SJSA1 (cell line): ENCODE measurements at regions not wholly inside any gene's neighbourhood (a gene's known extent, or its start where the extent isn't known, plus 50 kb on each side); places are given as distances from the start of the nearest gene placed in this dataset.

ENCODE experiments used
- DNase-seq, 2 experiments: peaks; one replicate each; pipeline ENCODE4 v3.0.0-alpha.2; 2015 to 2020; ENCODE audit warnings: low spot score in 2 of 2, low read depth in 1 of 2
- H3K27ac ChIP-seq: fragments of 250-450 bp; sonication (Bioruptor Pico); 2 replicates; pipeline ENCODE4 v1.5.1; 2020; ENCODE audit warnings: mild to moderate bottlenecking, moderate library complexity
- H3K27me3 ChIP-seq: fragments of 250-450 bp; sonication (Bioruptor Pico); replicated peaks from 2 replicates; pipeline ENCODE4 v1.5.1; 2020; ENCODE audit warnings: mild to moderate bottlenecking, moderate library complexity
- H3K36me3 ChIP-seq: fragments of 250-450 bp; sonication (Bioruptor Pico); 2 replicates; pipeline ENCODE4 v1.5.1; 2020; ENCODE audit warnings: mild to moderate bottlenecking
- H3K4me1 ChIP-seq: fragments of 250-450 bp; sonication (Bioruptor Pico); replicated peaks from 2 replicates; pipeline ENCODE4 v1.6.1; 2021; ENCODE audit warnings: mild to moderate bottlenecking
- H3K4me3 ChIP-seq: fragments of 250-450 bp; sonication (Bioruptor Pico); 2 replicates; pipeline ENCODE4 v1.5.1; 2020; ENCODE audit warnings: mild to moderate bottlenecking
- H3K9me3 ChIP-seq: fragments of 250-450 bp; sonication (Bioruptor Pico); replicated peaks from 2 replicates; pipeline ENCODE4 v1.5.1; 2020; ENCODE audit warnings: mild to moderate bottlenecking

GRCh38 chr15:46293550-46293949 is 658.7 kb downstream of the SQOR start:
- DNase-seq = no peak
- H3K9me3 ChIP-seq = no peaks in the 10 kb centered on the region

GRCh38 chr15:46296002-46296401 is 661.2 kb downstream of the SQOR start:
- DNase-seq = no peak
- no peak overlapping the region for H3K4me3 ChIP-seq
- no peaks in the 10 kb centered on the region for H3K36me3 ChIP-seq
- no peaks in the 10 kb centered on the region for H3K4me1 ChIP-seq
- H3K27me3 ChIP-seq = no peaks in the 10 kb centered on the region
- no peaks in the 10 kb centered on the region for H3K9me3 ChIP-seq
- H3K27ac ChIP-seq = no peak overlapping the region

More at GRCh38 chr15:46293550-46293949, 658.7 kb downstream of the SQOR start:
- Histone ChIP-seq H3K36me3 (no peaks in the 10 kb centered on the region), H3K4me3 (no peak overlapping the region), H3K27ac (no peak overlapping the region), H3K4me1 (no peaks in the 10 kb centered on the region), H3K27me3 (no peaks in the 10 kb centered on the region)

- no peak for DNase-seq
- H3K4me3 ChIP-seq = no peak overlapping the region
- no peaks in the 10 kb centered on the region for H3K36me3 ChIP-seq
- H3K4me1 ChIP-seq = no peaks in the 10 kb centered on the region
- no peak overlapping the region for H3K27ac ChIP-seq
- no peaks in the 10 kb centered on the region for H3K27me3 ChIP-seq
- H3K9me3 ChIP-seq = no peaks in the 10 kb centered on the region
Measured at GRCh38 chr15:46296797-46297196, 662.0 kb downstream of the SQOR start.

GRCh38 chr15:46297766-46298165 is 662.9 kb downstream of the SQOR start:
- Histone ChIP-seq H3K27me3 (no peaks in the 10 kb centered on the region), H3K4me3 (no peak overlapping the region), H3K9me3 (no peaks in the 10 kb centered on the region), H3K27ac (no peak overlapping the region), H3K4me1 (no peaks in the 10 kb centered on the region), H3K36me3 (no peaks in the 10 kb centered on the region)
- no peak for DNase-seq

- Histone ChIP-seq H3K36me3 (no peaks in the 10 kb centered on the region), H3K9me3 (no peaks in the 10 kb centered on the region), H3K4me1 (no peaks in the 10 kb centered on the region), H3K27me3 (no peaks in the 10 kb centered on the region), H3K27ac (no peak overlapping the region), H3K4me3 (no peak overlapping the region)
- DNase-seq = no peak
Measured at GRCh38 chr15:46300716-46301115, 665.9 kb downstream of the SQOR start.

- H3K27me3 ChIP-seq = no peaks in the 10 kb centered on the region
- H3K4me1 ChIP-seq = no peaks in the 10 kb centered on the region
- no peaks in the 10 kb centered on the region for H3K9me3 ChIP-seq
- H3K27ac ChIP-seq = no peak overlapping the region
- no peak overlapping the region for H3K4me3 ChIP-seq
- H3K36me3 ChIP-seq = no peaks in the 10 kb centered on the region
- no peak for DNase-seq
Measured at GRCh38 chr15:46301291-46301690, 666.5 kb downstream of the SQOR start.

- H3K4me3 ChIP-seq = no peak overlapping the region
- no peaks in the 10 kb centered on the region for H3K36me3 ChIP-seq
- H3K9me3 ChIP-seq = no peaks in the 10 kb centered on the region
- DNase-seq = no peak
- H3K4me1 ChIP-seq = no peaks in the 10 kb centered on the region
- no peak overlapping the region for H3K27ac ChIP-seq
- no peaks in the 10 kb centered on the region for H3K27me3 ChIP-seq
Measured at GRCh38 chr15:46301826-46302225, 667.0 kb downstream of the SQOR start.

- no peaks in the 10 kb centered on the region for H3K4me1 ChIP-seq
- no peaks in the 10 kb centered on the region for H3K9me3 ChIP-seq
- H3K36me3 ChIP-seq = no peaks in the 10 kb centered on the region
- no peak for DNase-seq
- H3K4me3 ChIP-seq = no peak overlapping the region
- H3K27me3 ChIP-seq = no peaks in the 10 kb centered on the region
- no peak overlapping the region for H3K27ac ChIP-seq
Measured at GRCh38 chr15:46304321-46304720, 669.5 kb downstream of the SQOR start.

- Histone ChIP-seq H3K27ac (no peak overlapping the region), H3K4me1 (no peaks in the 10 kb centered on the region), H3K27me3 (no peaks in the 10 kb centered on the region), H3K36me3 (no peaks in the 10 kb centered on the region), H3K9me3 (no peaks in the 10 kb centered on the region), H3K4me3 (no peak overlapping the region)
- no peak for DNase-seq
Measured at GRCh38 chr15:46307746-46308145, 672.9 kb downstream of the SQOR start.

- Histone ChIP-seq H3K36me3 (no peaks in the 10 kb centered on the region), H3K4me3 (no peak overlapping the region), H3K27me3 (no peaks in the 10 kb centered on the region), H3K27ac (no peak overlapping the region), H3K4me1 (no peaks in the 10 kb centered on the region), H3K9me3 (no peaks in the 10 kb centered on the region)
- DNase-seq = no peak
Measured at GRCh38 chr15:46309914-46310313, 675.1 kb downstream of the SQOR start.

GRCh38 chr15:46312133-46312740 is 677.4 kb downstream of the SQOR start:
- H3K36me3 ChIP-seq = no peaks in the 10 kb centered on the region
- no peak overlapping the region for H3K4me3 ChIP-seq
- no peaks in the 10 kb centered on the region for H3K4me1 ChIP-seq
- no peak overlapping the region for H3K27ac ChIP-seq
- H3K9me3 ChIP-seq = no peaks in the 10 kb centered on the region
- H3K27me3 ChIP-seq = no peaks in the 10 kb centered on the region
- peak; percentile 38 to 57 for DNase-seq

GRCh38 chr15:46315434-46315833 is 680.6 kb downstream of the SQOR start:
- no peak overlapping the region for H3K27ac ChIP-seq
- no peaks in the 10 kb centered on the region for H3K36me3 ChIP-seq
- H3K27me3 ChIP-seq = no peaks in the 10 kb centered on the region
- H3K4me3 ChIP-seq = no peak overlapping the region
- no peaks in the 10 kb centered on the region for H3K4me1 ChIP-seq
- DNase-seq = no peak
- H3K9me3 ChIP-seq = no peaks in the 10 kb centered on the region

- Histone ChIP-seq H3K27me3 (no peaks in the 10 kb centered on the region), H3K4me1 (no peaks in the 10 kb centered on the region), H3K4me3 (no peak overlapping the region), H3K36me3 (no peaks in the 10 kb centered on the region), H3K9me3 (no peaks in the 10 kb centered on the region), H3K27ac (no peak overlapping the region)
- no peak for DNase-seq
Measured at GRCh38 chr15:46316024-46316423, 681.2 kb downstream of the SQOR start.

GRCh38 chr15:46317029-46317428 is 682.2 kb downstream of the SQOR start:
- Histone ChIP-seq H3K9me3 (no peaks in the 10 kb centered on the region), H3K36me3 (no peaks in the 10 kb centered on the region), H3K4me3 (no peak overlapping the region), H3K27me3 (no peaks in the 10 kb centered on the region), H3K4me1 (no peaks in the 10 kb centered on the region), H3K27ac (no peak overlapping the region)
- no peak for DNase-seq

- Histone ChIP-seq H3K27me3 (no peaks in the 10 kb centered on the region), H3K4me1 (no peaks in the 10 kb centered on the region), H3K36me3 (no peaks in the 10 kb centered on the region), H3K27ac (no peak overlapping the region), H3K9me3 (no peaks in the 10 kb centered on the region), H3K4me3 (no peak overlapping the region)
- DNase-seq = no peak
Measured at GRCh38 chr15:46322753-46323152, 687.9 kb downstream of the SQOR start.
